GM18909 (cell line): ENCODE measurements at regions not wholly inside any gene's neighbourhood (a gene's known extent, or its start where the extent isn't known, plus 50 kb on each side); places are given as distances from the start of the nearest gene placed in this dataset.

Experiments used
- ATAC-seq: cut with Tn5 transposase; IDR thresholded peaks from one replicate; pipeline ENCODE4 v1.9.1; 2021; ENCODE audit warnings: mild to moderate bottlenecking; ENCODE audit not compliant: unreplicated experiment, poor library complexity

DNA sequence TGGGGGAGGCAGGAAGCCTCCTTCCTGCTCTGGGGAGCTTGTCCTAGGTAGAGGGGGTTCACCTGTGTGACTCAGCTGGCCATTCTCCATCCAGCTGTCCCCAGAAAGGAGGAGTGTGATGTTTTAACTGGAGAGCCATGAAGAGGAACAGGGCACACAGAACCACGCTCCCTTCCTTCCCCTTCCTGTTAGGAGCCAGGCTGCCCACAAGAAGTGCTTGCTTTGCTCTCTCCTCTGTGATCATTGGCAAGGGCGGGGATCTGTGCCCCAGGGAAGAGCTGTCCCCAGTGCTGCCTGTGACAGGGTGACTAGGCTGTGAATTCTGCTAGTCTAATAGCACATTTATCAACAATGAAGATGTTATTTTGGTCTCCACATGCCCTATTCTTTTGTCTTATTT, 169.6 kb upstream of the GATB start:
- ATAC-seq, result no peak

DNA sequence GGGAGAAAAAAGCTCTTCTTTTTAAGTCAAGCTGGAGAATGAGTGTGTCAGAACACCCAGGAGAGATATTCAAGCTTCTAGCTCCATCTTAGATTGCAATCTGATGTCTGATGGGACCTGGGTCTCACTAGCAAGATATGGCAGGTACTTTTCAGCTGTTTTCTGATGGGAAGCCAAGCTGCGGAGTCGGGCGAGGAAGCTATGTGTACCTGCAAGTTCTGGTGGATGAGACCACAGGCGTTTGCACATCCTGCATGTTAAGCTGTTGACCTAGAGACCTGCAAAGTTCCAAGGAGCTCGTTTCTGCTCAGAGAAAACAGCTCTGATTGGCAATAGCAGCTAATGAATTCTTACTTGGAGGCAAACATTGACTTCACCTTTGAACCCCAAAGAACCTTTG, 167.3 kb upstream of the GATB start:
- no peak for ATAC-seq

DNA sequence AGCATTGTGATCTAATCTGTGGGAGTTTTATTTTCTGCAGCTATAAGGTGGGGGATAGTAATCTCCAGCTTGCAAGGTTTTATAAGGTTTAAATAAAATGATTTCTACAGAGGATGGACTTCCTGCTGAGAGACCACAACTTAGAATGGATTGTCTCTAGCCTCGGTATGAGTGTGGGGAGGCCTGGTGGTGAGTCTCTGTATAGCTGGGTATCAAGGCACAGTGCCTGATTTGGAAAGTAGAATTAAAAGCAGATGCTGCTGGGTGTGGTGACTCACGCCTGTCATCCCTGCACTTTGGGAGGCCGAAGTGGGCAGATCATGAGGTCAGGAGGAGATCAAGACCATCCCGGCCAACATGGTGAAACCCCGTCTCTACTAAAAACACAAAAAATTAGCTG, 162.0 kb upstream of the GATB start:
- ATAC-seq, result no peak

DNA sequence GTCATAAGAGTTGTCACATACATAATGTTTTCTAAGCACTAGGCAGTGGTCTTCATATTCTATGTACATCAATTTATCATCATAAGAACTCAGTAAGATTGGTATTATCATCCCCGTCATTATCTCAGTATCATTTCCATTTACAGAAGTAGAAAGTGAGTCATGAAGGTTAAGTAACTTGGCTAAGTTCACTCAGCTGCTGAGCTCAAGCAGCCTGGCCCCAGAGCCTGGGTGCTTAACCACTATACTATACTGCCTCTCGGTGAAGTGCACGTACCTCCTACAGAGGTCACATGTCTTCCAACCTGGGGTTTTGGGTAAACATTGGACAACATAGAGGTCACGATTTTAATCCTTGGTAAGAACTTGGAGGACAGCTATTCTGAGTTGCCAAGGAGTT, 161.5 kb upstream of the GATB start:
- ATAC-seq, result no peak

DNA sequence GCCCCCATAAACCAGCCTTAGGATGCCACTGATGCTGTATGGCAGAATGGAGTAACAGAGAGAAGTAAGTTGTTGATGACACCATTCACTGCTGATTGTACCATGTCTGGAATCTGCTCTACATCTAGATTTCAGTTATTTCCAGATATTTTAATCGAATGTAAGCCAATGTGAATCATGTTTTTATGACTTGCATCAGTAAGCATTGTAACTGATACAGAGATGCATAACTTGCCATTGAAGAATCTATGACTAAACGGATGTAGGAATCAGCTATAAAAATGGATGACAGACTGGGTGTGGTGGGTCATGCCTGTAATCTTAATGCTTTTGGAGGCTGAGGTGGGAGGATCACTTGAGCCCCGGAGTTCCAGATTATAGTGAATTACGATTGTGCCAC, 161.0 kb upstream of the GATB start:
- ATAC-seq, result no peak

DNA sequence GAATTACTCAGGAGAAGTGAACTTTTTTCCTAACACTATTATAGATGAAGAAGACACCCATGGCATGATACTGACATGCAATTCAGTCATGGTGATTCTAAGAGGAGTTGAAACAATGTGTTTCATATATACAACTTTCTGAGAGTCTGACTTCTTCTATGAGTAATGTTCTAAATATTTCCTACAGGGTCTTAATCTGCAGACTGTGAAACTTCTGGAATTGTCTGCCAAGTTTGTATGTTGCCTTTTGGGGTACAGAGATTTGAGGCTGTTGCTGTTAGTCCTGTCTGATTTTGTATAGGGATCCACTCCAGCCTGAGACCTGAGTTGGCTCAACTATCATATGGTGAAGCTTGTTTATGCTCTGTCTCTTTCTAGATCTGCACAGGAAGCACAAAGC, 160.6 kb upstream of the GATB start:
- no peak for ATAC-seq

DNA sequence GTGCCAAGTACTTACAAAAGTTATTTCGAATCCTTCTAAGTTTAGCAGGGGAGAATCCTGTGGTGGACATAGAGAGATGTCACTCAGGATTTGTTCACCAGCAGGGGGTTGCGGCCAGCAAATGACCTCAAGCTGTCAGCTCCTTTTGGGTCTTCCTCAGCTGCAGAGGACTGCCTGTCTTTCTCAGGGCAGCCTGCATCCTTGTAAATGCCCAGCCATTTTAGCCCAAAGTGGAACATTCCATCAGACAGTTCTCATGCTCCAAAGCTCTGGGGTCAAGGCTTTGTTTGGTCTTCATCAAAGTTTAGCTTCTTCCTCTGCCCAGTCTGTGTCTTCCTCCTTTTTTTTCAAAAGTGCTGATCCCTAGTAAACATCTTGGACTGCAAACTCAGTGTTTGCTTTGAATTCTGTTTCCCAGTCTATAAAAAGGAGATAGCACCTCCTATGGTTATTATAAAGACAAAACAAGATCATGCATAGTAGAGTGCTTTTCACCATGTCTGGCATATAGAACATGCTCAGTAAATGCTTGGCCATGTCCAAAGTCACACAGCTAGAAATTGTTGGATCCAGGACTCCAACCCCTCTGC, 156.4 kb upstream of the GATB start:
- ATAC-seq, result no peak

DNA sequence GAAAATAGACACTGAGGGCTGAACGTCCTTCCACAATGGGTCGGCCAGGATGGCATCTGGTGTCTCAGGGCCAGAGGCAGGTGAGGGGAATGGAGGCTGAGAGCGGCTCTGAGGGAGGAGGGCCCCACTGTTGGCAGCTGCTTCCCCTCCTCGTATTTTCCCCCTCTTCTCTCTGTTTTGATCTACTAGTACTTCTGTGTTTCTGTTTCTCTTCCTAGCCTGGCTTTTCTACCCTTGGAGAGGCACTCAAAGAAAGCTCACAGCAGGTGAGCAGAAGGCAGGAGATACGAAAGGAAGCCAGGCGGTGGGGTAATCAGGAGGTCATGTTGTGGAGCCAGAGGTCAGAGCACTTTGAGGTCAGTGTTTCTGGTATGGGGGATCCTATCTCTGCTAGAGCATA, 151.8 kb upstream of the GATB start:
- ATAC-seq, result no peak

DNA sequence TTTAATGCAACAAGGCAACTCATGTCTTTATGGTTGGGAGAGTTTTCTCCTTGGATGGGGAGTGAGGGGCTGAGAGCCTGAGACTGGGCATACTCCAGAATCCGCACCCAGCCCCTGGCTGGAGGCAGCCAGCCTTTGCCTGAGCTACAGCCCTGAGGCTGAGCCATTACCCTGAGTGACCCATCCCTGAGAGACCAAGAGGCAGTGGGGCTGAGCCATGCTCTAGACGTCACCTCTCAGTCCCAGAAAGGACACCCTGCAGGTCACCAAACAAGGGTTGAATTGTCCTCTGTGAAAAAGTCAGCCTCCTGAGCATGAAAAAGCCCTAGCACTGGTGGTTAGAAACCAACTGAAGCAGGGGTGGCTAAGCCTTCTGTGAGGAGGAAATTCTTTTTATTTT, 151.2 kb upstream of the GATB start:
- ATAC-seq, result no peak

DNA sequence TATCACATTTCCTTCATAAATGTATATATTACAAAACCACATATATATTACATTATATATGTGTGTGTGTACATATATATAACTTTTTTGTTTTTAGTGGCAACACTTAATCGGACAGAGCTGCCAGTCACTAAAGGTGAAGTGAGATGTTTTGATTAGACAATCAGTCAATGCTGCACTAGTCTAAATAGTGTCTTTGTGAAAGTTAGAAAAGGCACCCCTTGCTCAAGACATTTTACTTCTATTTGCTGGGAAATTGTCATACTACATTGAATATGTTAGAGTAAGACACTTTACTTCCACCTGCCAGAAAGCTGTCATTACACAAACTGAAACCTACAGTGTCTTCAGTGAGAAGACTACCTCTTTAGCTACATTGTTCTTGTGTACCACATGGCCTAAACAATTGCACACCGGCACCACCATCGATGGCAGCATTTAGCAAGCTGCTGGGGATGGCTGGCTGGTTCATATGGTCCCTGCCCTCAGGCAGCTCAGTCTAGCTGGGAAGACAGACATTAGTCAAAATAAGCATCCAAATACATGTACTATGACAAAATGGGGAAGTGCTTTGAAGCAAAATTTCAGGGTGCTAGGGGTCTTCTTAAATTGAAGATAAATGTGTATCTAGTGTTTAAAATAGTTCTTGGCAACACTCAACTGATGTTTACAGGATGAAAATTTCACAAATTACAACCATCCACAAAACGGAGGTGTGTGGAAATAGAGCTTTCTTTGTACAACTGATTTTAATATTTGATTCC, 148.1 kb upstream of the GATB start:
- no peak for ATAC-seq

DNA sequence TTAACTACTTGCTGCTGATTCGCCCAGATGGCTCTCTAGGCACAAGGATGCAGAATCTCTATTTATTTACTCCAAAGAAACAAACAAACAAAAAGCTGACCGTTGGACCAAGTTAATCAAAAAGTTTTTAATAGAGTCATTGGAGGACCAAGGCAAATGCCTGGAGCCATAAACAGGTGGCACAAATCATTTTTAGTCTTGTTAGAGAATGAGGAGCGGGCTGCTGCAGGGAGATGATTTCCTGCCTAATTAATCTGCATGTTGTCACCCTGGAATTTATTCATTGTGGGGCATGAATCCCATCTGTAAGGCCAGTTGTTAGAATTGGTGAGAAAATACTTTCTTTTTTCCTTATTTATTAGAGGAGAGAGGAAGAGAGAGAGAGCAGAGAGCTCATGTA, 147.4 kb upstream of the GATB start:
- no peak for ATAC-seq

DNA sequence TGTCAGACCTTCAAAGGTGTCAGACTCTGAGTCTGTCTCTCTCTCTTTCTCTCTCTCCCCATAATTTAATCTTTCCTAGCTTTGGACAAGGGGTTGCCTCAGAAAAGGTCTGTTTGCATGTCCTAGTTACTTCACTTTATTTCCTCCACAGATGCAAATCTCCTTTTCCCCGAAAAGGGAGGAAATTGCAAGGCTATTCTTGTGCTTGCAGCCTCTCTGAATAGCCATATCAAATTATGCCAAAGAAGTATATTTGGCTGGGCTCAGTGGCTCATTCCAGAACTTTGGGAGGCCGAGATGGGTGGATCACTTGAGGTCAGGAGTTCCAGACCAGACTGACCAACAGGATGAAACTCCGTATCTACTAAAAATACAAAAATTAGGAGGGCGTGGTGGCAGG, 145.6 kb upstream of the GATB start:
- ATAC-seq, result no peak

DNA sequence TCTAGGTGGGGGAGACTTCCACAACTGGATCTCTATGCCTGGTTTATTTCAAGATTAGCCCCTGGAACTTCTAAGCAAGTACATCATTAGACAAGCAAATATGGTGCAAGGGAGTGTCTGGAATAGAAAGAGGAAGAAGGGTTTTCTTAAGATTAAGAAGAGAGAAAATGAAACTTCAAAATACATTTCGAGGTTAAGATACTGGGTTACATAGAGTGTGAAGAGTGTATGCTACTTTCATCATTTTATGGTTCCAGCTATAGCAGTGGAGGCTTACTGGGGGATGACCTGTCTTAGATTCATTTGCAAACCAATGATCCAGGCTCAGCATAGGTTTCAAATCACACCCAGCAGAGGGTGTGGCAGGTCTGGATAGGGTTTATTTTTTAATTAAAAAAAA, 144.4 kb upstream of the GATB start:
- peak; percentile 91 for ATAC-seq

DNA sequence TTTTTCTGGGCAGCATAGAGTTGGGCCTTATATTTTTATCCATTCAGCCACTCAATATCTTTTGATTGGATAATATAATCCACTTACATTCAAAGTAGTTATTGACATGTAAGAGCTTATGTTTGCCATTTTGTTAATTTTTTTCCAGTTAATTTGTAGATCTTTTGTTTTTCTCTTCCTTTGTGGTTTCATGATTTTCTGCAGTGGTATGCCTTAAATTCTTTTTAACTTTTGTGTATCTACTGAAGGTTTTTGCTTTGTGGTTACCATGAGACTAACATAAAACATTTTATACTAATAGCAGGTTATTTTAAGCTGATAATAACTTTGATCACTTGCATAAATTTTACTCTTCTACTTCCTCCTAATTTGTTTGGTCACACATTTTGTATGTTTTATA, 140.8 kb upstream of the GATB start:
- ATAC-seq, result no peak

DNA sequence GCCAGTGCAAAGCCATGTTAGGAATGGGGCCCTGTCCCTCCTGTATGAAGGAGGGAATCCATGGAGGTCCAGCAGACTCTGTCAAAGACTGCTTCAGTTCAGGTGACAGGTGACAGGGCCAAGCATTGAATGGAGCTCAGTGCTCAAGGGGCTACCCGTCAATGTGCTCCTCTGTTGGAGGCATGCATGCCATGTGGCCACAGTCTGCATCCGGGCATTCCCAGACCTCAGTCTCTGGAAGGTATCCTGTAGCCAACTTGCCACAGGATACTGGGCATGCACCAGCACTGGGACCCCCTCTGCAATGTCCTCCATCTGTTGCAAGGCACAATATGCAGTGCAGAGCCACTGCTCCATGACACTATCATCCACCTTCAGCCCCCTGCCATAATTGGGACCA, 136.1 kb upstream of the GATB start:
- ATAC-seq, result no peak

DNA sequence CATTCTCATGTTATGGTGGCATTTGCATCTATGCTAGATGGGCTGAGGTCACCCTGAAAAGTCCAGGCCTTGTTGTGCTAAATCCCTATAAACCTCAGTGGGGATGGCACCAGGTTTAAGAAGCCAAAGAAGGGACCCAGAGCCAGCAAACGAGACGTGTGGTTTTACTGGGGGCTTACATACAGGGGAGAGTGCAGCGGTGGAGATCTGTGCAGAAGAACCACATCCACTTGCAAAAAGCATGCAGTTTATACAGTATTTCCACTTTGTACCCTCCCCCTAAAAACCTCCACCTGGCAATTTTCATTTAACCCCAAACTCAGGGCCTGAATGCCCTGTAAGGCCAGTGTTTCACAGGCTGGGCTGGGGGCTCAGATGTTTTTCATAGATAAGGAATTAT, 134.9 kb upstream of the GATB start:
- no peak for ATAC-seq

DNA sequence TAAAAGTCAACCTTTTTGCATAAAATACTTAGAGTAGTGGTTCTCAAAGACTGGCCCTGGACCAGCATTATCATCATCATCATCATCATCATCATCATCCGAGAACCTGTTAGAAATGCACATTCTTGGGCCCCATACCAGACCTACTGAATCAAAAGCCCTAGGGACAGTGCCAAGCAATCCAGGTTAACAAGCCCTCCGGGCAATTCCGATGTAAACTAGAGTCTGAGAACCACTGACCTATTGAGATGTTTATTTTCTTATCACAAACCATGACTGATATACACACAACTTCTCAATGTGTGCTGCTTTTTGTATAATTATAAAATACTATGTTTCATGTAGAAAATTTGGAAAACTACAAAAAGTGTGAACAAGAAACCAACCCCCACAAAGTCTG, 133.4 kb upstream of the GATB start:
- no peak for ATAC-seq

DNA sequence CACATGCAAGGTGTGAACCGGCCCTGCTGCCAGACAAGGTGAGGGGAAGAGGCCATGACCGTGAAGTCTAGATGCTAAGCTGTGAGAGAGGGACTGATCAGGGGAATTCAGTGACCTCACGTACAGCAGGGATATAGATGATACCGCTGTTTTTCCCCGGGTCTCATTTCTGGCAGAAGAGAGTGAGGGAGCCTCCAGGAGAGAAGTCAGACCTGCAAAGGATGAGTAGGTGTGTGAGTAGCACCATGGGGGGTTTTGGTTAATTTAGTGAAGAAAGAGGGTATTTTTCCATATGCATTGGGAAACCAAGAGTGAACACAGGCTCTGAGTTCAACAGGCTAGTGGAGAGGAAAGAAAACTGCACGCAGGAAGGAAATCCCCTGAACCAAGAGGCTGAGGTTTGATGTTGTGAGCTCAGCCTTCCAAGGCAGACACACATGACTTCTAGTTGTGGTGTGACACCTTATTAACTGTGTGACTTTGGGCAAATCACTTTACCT, 127.6 kb upstream of the GATB start:
- peak; percentile 57 for ATAC-seq

DNA sequence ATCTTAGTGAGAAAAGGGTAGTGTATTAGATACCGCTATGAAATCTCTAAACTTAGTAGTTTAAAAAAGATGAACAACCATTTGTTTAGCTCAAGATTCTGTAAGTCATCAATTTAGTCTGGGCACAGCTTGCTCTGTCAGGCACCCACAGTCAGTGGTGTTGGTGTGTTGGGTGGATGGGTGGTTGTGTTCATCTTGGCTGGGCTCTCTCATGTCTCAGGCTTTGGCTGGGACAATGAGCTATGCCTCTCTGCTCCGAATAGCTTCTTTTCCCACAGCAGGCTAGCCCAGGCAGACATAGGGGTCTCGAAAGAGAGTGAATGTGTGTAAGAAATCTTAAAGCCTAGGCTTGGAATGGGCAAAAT, 127.0 kb upstream of the GATB start:
- ATAC-seq, result peak; percentile 32

DNA sequence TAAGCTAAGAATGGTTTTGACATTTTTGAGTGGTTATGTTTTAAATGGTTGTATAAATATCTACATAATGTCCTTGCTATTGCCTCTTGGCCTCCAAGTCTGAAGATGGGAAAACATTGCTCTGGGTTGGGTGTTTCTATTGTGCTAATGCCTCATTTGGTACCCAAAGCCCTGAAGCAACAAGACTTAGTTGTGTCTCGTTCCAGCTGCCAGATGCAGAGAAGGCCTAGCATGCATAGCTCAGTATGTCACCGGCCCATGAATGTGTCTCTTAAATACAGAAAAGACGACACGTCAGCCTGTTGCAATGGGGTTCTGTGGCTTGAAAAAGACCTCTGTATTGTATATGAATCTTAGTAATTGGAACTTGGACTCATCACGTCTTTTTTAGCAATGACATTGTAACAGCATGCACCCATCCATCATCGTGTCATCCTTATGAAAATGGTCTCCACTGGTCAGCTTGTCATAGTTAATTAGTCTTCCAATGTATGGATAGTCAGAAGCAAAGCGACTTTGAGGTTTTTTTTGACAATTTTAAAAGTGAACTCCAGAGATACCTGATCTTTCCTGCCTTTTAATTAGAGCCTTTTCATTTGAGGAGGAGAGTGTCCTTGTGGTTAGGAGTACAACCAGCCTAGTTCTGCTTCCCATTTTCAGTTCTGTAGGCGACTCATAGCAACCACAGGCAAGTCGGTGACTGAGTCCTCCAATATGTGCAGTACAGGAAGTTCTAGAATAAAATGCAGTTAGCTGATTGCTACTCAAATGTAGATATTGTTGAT, 126.4 kb upstream of the GATB start:
- ATAC-seq, result peak; percentile 71

DNA sequence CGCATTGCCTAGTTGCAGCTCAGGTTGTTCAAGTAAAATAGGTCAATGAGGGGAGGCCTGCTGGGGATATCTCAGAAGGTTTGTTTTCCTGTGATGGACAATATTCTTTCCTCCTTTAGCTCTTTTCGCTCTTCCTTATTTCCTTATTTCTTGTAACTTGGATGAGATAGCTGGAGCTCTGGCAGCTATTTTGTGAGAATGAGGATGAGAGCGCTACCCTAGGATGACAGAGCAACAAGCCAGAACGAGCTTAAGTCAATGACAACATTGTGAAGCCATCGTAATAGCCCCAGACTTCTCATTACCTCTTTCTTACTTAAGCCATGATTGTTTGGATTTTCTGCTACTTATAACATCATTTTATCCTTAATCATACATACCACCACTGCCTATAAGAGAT, 124.3 kb upstream of the GATB start:
- ATAC-seq, result no peak

DNA sequence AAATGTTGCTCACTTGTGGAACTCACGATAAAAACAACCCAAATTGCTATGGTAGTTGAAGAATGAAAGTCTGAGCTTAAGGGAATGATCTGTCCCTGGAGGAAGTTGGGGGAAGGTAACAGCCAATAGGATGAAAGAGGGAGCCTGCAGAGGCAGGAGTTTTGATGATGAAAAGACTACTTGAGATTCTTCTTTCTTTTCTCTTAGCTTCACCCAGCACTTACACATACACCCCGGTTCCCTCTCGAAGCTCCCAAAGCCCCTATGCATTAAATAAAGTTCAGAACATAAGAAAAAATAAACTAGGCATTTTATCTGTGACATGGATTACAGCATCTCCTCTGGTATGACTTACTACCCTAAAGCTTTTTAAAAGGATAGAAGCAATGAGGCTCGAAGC, 122.9 kb upstream of the GATB start:
- ATAC-seq, result no peak
